HUES64 (cell line): ENCODE measurements at regions not wholly inside any gene's neighbourhood (a gene's known extent, or its start where the extent isn't known, plus 50 kb on each side); places are given as distances from the start of the nearest gene placed in this dataset.
"Not testable (repeated sequence)": the region's sequence is repeated elsewhere in the genome, so short reads cannot be mapped to it uniquely, and the experiment has no call there.

Source experiments
- H3K27ac ChIP-seq: 2 replicates; pipeline ENCODE4 v1.7.0; 2013; ENCODE audit warnings: low read depth, low read length, inconsistent platforms
- H3K27me3 ChIP-seq: 2 replicates; pipeline ENCODE4 v1.6.1; 2013; ENCODE audit warnings: mild to moderate bottlenecking, low read length; ENCODE audit not compliant: insufficient read depth
- H3K36me3 ChIP-seq: 2 replicates; pipeline ENCODE4 v1.6.1; 2013; ENCODE audit warnings: mild to moderate bottlenecking, low read length; ENCODE audit not compliant: insufficient read depth
- H3K4me1 ChIP-seq: 2 replicates; pipeline ENCODE4 v1.6.1; 2013; ENCODE audit warnings: mild to moderate bottlenecking, low read length, moderate library complexity; ENCODE audit not compliant: insufficient read depth
- H3K4me3 ChIP-seq: 2 replicates; pipeline ENCODE4 v1.5.1; 2013; ENCODE audit warnings: mild to moderate bottlenecking, low read length, moderate library complexity
- H3K9ac ChIP-seq: 2 replicates; pipeline ENCODE4 v1.6.1; 2013; ENCODE audit warnings: mild to moderate bottlenecking, low read depth, low read length
- H3K9me3 ChIP-seq: 2 replicates; pipeline ENCODE4 v1.6.1; 2013; ENCODE audit warnings: low read depth, low read length; ENCODE audit not compliant: insufficient read depth
- WGBS: fragments of 150-250, 120-280 bp; methylation state at CpG from one replicate; pipeline ENCODE4 v1.1.7; 2013; ENCODE audit warnings: missing lambda C conversion rate; 5-methylcytosine and 5-hydroxymethylcytosine counted together

GRCh38 chr18:79586436-79587225 is 93.0 kb upstream of the CTDP1 start:
- Histone ChIP-seq H3K4me3 (no peak overlapping the region), H3K36me3 (no peaks in the 10 kb centered on the region), H3K27ac (no peak overlapping the region), H3K4me1 (no peaks in the 10 kb centered on the region), H3K9ac (no peak overlapping the region), H3K27me3 (0 out of 2 replicates have a peak, but pooled peaks cover 2% of the 10 kb centered on the region), H3K9me3 (peaks cover 6% of the 10 kb centered on the region; the same call in 1 of the 2 replicates)
- 91% methylated on average over 34 of the region's 34 CpGs for WGBS

- no peak overlapping the region for H3K4me3 ChIP-seq
- H3K9me3 ChIP-seq: peaks cover 2% of the 10 kb centered on the region; the same call in 1 of the 2 replicates
- 0 out of 2 replicates have a peak, but pooled peaks cover 2% of the 10 kb centered on the region for H3K27me3 ChIP-seq
- no peaks in the 10 kb centered on the region for H3K36me3 ChIP-seq
- WGBS: 94% methylated on average over 16 of the region's 16 CpGs
- H3K27ac ChIP-seq: no peak overlapping the region
- H3K9ac ChIP-seq: no peak overlapping the region
- H3K4me1 ChIP-seq: no peaks in the 10 kb centered on the region
Observed at GRCh38 chr18:79587226-79587741, 92.3 kb upstream of the CTDP1 start.

- no peak overlapping the region for H3K4me3 ChIP-seq
- H3K9me3 ChIP-seq: no peaks in the 10 kb centered on the region
- WGBS: 90% methylated on average over 32 of the region's 32 CpGs
- 0 out of 2 replicates have a peak, but pooled peaks cover 2% of the 10 kb centered on the region for H3K27me3 ChIP-seq
- no peak overlapping the region for H3K27ac ChIP-seq
- no peaks in the 10 kb centered on the region for H3K4me1 ChIP-seq
- peak overlapping the region; percentile 24; the same call in 1 of the 2 replicates for H3K9ac ChIP-seq
- no peaks in the 10 kb centered on the region for H3K36me3 ChIP-seq
Observed at GRCh38 chr18:79587779-79588635, 91.6 kb upstream of the CTDP1 start.

GRCh38 chr18:79588636-79589481 is 90.7 kb upstream of the CTDP1 start:
- H3K27me3 ChIP-seq: 0 out of 2 replicates have a peak, but pooled peaks cover 2% of the 10 kb centered on the region
- WGBS: 63% methylated on average over 38 of the region's 38 CpGs
- no peaks in the 10 kb centered on the region for H3K36me3 ChIP-seq
- H3K4me3 ChIP-seq: no peak overlapping the region
- no peaks in the 10 kb centered on the region for H3K4me1 ChIP-seq
- no peaks in the 10 kb centered on the region for H3K9me3 ChIP-seq
- H3K27ac ChIP-seq: no peak overlapping the region
- peak overlapping the region; percentile 24; the same call in 1 of the 2 replicates for H3K9ac ChIP-seq

GRCh38 chr18:79589601-79590091 is 90.0 kb upstream of the CTDP1 start:
- WGBS: 88% methylated on average over 15 of the region's 15 CpGs
- no peak overlapping the region for H3K9ac ChIP-seq
- H3K4me1 ChIP-seq: no peaks in the 10 kb centered on the region
- no peak overlapping the region for H3K27ac ChIP-seq
- no peak overlapping the region for H3K4me3 ChIP-seq
- H3K36me3 ChIP-seq: no peaks in the 10 kb centered on the region
- H3K27me3 ChIP-seq: 0 out of 2 replicates have a peak, but pooled peaks cover 2% of the 10 kb centered on the region
- no peaks in the 10 kb centered on the region for H3K9me3 ChIP-seq

- no peak overlapping the region for H3K27ac ChIP-seq
- no peaks in the 10 kb centered on the region for H3K9me3 ChIP-seq
- 87% methylated on average over 31 of the region's 31 CpGs for WGBS
- no peak overlapping the region for H3K4me3 ChIP-seq
- no peak overlapping the region for H3K9ac ChIP-seq
- H3K27me3 ChIP-seq: 0 out of 2 replicates have a peak, but pooled peaks cover 2% of the 10 kb centered on the region
- H3K36me3 ChIP-seq: no peaks in the 10 kb centered on the region
- no peaks in the 10 kb centered on the region for H3K4me1 ChIP-seq
Observed at GRCh38 chr18:79590191-79591031, 89.2 kb upstream of the CTDP1 start.

- H3K9me3 ChIP-seq: no peaks in the 10 kb centered on the region
- H3K9ac ChIP-seq: no peak overlapping the region
- H3K27ac ChIP-seq: no peak overlapping the region
- H3K27me3 ChIP-seq: 0 out of 2 replicates have a peak, but pooled peaks cover 2% of the 10 kb centered on the region
- WGBS: 89% methylated on average over 4 of the region's 4 CpGs
- no peak overlapping the region for H3K4me3 ChIP-seq
- no peaks in the 10 kb centered on the region for H3K36me3 ChIP-seq
- H3K4me1 ChIP-seq: no peaks in the 10 kb centered on the region
Observed at GRCh38 chr18:79591032-79591308, 88.6 kb upstream of the CTDP1 start.

GRCh38 chr18:79592684-79593083 is 86.9 kb upstream of the CTDP1 start:
- not testable (repeated sequence) for H3K4me1 ChIP-seq, H3K4me3 ChIP-seq, H3K27me3 ChIP-seq, H3K27ac ChIP-seq, H3K36me3 ChIP-seq, H3K9ac ChIP-seq, H3K9me3 ChIP-seq
- 64% methylated on average over 3 of the region's 3 CpGs for WGBS

- Histone ChIP-seq H3K9ac (no peak overlapping the region), H3K4me3 (no peak overlapping the region), H3K27me3 (no peaks in the 10 kb centered on the region), H3K27ac (no peak overlapping the region), H3K4me1 (no peaks in the 10 kb centered on the region), H3K36me3 (no peaks in the 10 kb centered on the region), H3K9me3 (no peaks in the 10 kb centered on the region)
- 91% methylated on average over 22 of the region's 22 CpGs for WGBS
Observed at GRCh38 chr18:79595876-79596374, 83.7 kb upstream of the CTDP1 start.
